AG08396 (cell line): ENCODE measurements at regions not wholly inside any gene's neighbourhood (a gene's known extent, or its start where the extent isn't known, plus 50 kb on each side); places are given as distances from the start of the nearest gene placed in this dataset.

Experiments
- DNase-seq: peaks from one replicate; pipeline ENCODE4 v3.0.0; 2012; ENCODE audit warnings: low spot score, mixed read lengths

- DNase-seq = no peak
Observed at GRCh38 chrX:39835241-39835640, 262.5 kb downstream of the BCOR start.

GRCh38 chrX:39835776-39836175 is 262.0 kb downstream of the BCOR start:
- DNase-seq = no peak

DNA sequence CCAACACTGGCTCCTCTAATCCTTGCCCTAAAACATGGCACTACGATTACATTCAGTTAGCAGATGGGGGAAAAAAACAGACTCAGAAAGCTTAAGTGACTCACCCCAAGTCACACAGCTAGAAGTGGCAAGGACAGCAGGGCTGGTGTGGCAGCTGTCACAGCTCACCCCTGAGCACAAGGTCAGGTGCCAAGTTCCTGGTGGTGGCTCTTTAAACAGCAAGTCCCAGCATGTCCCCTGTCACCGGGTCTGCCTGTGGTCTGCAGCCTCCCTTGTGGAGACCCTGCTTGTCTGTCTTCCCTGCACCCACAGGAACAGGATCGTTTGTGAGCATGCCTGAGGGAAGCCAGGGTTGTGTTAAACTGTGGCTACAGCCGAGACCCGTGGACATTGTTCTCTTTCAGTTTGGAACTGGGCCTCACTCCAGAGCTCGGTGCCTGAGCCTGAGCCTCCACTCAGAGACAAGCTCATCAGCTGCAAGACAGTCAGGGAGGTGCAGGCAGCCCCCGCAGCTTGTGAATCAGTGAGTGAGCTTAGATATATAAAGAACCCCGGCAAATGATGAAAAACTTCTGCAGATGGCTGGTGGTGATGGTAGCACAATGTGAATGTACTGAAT is 260.8 kb downstream of the BCOR start:
- DNase-seq = no peak

DNA sequence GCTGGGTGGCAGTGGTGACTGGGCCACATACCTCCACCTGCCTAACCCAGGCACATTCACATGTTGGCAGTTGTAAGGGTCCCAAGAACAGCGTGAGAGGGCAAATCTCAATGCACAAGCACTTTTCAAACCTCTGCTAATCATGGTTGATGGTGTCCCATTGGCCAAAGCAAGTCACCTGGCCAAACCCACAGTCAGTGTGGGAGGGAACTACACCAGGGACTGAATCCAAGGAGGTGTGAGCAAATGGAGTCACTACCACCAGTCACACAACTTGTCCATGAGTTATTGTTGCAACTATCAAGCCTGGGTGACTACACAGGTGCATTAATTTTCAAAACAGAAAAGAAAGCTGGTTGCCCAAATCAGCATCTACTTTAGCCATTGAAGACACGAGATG is 260.1 kb downstream of the BCOR start:
- no peak for DNase-seq

- no peak for DNase-seq
Observed at GRCh38 chrX:39839371-39839770, 258.4 kb downstream of the BCOR start.

DNA sequence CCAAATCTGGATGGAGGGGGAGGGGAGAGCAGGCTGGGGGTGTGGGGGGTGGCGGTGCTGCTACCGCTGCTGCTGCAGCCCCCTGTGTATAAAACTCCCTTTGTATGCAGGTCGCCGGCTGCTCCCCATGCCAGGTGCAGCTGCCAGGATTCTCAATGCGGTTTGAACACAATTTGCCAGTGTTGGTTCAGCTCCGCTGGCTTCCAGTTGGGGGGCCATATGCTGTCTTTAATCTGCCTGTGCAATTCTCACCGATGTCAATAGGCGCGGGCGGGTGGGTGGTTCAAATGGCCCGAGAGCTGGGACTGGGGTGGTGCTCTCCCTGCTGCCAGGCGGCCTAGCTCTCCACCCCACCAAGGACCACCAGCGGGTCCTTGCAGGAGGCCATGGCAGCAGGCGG is 257.6 kb downstream of the BCOR start:
- no peak for DNase-seq

DNA sequence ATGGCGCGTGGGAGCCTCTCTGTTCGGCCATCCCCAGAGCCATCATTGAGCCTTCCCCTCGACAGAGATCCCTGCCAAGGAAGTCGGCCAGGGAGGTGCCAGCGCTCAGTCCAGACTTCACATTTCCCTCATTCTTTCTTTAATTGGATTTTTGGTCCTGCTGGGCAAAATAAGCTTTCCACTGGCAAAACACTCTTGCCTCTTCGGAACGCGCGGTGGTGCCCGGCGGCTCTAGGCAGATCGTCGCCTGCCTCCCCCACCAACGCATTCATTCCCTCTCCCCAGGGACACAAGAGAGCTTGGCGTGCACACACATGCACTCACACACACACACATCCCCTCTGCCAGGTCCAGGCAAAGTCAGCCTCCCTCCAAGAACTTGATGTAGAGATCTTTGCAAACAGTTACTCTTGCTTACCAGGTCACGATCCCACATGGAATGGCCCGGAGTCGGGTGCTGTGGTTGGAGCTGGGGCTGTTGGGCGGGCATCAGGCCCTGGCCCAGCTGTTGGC is 257.1 kb downstream of the BCOR start:
- no peak for DNase-seq

DNA sequence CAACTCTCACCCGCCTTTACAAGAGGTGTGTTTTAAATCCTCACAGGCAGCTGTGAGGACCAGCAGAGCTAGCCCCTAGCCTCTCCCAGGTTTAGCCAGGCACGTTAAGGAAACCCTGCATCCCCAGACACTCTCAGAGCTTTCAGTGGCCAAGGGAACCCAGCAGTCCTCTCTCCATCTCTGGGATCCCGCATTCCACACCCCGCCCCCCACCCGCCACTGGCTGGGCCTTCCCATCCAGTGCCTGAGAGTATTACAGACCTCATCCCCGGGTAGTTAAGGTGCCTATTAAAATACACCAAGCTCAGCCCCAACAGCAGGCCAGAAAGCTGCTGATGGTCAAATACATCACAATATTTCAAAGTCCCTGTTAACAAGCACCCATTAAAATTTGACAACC is 256.2 kb downstream of the BCOR start:
- DNase-seq = no peak

DNA sequence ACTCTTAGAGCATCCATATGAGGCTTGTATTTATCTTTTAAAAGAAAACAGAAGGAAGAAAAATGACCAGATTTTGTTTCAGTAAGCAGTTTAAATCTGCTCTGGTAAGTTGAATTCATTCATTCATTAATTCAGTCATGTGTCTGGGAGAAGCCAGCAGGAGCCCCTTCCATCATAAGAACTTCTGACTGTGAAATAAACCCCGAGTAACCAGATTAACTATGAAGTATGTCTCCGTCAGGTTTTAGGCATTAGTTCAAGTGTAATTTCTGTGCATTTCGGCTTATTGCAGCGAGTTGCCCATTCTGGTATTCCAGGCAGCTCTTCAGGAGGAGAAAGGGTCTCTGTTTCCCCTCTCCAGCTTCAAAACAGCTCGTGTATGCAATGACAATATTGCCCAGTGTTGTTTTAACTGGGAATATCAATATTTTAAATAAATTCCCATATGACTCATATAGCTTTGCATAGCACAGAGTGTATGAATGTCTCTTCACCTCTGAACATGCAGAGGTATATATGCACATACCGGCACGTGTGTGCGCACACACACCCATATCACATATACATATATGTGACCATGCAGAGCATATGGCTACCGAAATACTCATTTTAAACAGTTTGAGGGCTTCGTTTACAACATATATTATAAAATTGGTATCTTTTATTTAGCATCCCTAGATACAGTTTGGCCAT is 255.3 kb downstream of the BCOR start:
- no peak for DNase-seq

- DNase-seq = no peak
Observed at GRCh38 chrX:39843318-39843717, 254.4 kb downstream of the BCOR start.

GRCh38 chrX:39845233-39845632 is 252.5 kb downstream of the BCOR start:
- DNase-seq = no peak

DNA sequence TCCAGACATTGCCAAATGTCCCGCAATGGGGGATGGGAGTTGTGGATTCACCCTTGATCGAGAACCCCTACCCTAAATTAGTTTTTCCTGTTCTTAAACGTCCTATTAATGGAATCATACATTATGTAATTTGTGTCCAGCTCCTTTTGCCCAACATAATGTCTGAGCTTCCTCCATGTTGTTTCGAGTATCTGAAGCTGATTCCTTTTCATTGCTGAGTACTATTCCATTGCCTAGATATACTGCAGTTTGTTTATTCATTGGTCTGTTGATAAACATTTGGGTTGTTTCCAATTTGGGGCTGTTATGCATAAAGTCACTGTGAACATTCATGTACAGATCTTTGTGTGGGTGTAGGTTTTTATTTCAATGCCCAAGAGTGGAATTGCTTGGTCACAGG is 251.3 kb downstream of the BCOR start:
- no peak for DNase-seq

GRCh38 chrX:39848243-39848642 is 249.5 kb downstream of the BCOR start:
- peak; percentile 30 for DNase-seq

- DNase-seq = peak; percentile 62
Observed at GRCh38 chrX:39848900-39849299, 248.9 kb downstream of the BCOR start.

- no peak for DNase-seq
Observed at GRCh38 chrX:39850209-39850608, 247.5 kb downstream of the BCOR start.

DNA sequence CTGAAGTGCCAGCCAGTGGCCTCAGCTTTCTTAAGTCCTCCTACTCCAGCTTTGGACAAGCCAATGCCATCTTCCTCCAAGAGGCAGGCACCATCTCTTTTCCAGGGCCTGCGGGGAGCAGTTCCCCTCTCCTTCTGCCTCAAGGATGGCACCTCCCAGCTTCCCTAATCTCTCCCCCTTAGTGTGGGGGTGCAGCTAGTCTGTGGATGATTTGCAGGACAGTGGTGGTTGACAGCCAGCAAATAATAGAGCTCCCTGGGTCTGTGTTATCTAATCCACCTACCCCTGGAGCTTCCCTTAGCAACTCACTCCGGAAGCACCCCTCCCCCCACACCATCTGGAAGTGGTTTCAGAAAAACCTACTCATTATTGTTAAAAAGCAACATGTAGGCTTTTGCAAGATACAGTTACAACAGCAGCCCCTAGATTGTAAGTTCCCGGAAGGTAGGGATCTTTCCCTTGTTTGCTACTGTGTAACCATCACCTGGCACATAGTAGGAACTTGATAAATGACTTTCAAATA is 247.1 kb downstream of the BCOR start:
- no peak for DNase-seq

- no peak for DNase-seq
Observed at GRCh38 chrX:39851745-39852455, 245.9 kb downstream of the BCOR start.

- no peak for DNase-seq
Observed at GRCh38 chrX:39852491-39852890, 245.3 kb downstream of the BCOR start.

DNA sequence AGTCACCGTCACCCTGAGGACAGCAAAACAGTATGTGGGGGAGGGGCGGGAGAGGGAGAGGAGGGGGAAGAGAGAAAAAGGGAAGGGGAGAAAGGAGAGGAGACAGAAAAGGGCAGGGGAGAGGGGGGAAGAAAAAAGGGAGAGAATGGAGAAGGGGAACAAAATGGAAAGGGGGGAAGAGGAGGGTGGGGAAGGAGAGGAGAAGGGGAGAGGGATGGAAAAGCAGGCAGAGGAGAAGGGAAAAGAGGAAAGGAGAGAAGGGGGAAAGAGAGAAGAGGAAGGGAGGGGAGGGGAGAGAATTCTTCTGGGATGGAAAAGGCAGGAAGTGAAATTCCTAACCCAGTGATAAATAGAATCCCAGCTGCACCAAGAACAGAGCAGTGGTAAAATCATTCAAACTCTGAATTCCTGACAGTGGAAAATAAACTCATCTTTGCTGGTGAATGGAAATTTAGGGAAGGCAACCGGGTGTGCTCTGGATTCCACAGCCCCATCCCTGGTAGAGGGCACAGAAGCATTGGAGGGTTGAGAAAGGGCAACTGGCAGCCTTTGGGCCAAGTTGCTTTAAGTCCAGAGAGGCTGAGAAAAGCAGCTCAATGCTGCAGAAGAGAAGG is 244.2 kb downstream of the BCOR start:
- DNase-seq = no peak

GRCh38 chrX:39854772-39855747 is 242.7 kb downstream of the BCOR start:
- DNase-seq = no peak

DNA sequence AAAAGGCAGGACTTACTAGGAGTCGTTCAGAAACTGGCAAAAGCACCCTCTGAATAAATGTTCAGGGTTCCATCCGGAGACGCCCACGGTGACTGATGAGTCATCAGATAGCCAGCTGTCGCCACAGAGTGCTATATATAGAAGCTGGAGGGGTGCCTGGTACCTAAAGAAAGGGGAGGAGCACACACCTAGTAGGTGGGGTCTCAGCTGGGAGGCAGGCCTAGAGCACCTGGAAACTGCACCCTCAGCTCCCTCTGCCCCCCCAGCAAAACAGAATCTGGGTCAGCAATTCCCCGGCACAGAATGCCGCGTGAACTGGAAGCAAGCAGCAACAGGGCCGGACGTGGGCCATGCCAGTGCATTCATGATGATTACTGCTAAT is 242.0 kb downstream of the BCOR start:
- DNase-seq = peak; percentile 27
